Mesenteric fat pad (tissue), 1 donor: ENCODE measurements at regions not wholly inside any gene's neighbourhood (a gene's known extent, or its start where the extent isn't known, plus 50 kb on each side); places are given as distances from the start of the nearest gene placed in this dataset.

Experiments
- DNase-seq: peaks from one replicate; pipeline ENCODE4 v3.0.0-alpha.2; 2020; ENCODE audit warnings: low spot score
- donor health status: DM: yes; HTN: yes; CAD: no.

DNA sequence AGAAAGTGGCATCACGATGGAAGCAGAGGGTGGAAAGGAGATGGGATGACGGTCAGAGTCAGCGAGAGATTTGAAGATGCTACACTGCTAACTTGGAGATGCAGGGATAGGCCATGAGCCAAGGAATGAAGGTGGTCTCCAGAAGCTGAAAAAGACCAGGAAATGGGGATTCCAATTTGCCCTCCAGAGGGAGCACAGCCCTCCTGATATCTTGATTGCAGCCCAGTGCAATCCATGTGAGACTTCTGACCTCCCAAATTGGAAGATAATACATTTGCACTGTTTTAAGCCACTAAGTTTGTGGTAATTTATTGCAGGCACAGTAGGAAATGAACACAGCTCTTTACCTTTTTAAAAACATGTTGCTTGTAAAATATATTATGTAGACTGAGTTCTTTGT, 549.5 kb downstream of the VRK1 start:
- DNase-seq: no peak

DNA sequence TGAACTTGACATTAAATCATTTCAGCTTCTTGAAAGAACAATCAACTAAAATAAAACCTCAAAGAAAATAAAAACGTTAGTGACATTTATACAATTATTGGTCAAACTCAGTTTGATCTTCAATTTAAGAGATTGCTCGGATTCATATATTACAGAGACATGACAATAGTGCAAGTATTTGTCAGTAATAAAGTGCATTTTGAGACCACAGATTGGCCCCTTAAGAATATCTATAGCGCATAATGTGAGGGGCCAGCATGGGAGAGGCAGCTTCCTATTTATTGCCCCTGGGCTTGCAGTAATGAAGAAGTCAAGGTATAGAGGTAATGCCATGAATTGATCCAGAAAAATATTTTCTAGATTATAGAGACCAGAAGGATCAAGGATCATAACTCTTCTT, 552.3 kb downstream of the VRK1 start:
- no peak for DNase-seq

DNA sequence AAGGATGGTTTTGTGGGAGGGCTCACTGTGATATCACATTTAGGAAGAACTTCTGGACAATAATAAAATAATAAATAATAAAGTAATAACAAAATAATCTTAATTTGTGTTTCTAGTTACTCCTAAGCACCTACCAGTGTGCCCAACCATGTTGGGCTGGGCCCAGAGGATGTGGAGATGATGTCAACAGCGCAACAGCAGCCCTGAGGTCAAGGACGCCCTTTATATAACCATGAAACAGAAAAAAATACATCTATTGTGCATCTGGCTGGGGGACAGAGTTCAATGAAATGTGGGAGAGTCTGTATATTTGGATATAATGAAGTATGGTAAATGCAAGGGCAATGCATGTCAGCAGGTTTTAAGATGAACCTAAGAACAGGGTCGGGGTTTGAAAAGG, 552.8 kb downstream of the VRK1 start:
- DNase-seq: no peak

DNA sequence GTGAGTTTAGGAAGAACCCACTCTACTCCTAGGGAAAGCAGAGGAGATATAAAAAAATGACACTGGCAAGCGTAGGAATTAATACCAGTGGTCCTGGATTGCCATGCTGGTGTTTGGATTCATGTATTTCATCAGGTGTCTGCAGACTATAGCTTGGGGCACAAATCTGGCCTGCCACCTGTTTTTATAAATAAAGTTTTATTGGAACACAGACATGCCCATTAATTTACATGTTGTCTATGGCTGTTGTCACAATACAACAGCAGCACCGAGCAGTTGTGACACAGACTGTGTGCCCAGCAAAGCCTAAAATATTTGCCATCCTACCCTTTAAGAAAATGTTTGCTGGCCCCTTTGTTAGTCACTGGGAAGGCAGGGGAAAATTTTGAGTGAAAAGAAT, 553.2 kb downstream of the VRK1 start:
- no peak for DNase-seq

DNA sequence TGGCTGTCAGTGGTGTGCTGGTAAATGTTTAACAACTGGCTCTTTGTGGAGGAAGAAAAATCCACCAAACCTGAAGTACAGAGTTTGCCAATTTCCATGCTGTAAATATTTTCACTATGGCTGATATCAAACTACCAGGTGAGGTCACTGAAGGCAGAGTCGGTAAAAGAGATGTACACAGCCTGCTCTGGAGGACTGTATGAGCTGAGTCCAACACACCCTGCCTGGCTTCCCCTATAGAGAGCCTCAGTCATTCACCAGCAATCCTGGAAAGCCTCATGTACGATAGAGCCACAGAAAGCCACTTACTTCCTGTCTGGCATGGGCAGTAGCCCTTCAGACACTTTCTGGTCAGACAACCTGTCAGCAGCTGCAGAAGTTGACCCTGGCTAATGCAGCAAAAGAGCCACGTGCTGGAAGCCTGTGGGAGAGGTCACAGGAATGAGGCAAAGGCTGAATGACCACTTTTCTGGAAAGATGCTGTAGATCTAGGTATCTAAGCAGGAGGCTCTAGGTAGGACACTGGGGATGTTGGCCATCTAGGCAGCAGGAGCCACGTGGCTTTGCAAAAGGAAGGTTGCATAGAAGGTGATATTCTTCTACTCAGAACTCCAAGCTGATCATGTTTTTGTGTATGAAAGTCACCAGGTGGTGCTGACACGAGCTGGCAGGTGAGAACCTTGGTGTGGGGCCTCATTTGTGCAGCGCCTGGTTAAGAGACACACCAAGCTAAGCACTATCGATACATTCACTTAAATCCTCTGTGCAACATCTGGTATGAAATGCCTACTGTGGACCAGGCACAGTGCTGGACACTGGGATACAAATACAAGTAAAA, 553.9 kb downstream of the VRK1 start:
- no peak for DNase-seq

DNA sequence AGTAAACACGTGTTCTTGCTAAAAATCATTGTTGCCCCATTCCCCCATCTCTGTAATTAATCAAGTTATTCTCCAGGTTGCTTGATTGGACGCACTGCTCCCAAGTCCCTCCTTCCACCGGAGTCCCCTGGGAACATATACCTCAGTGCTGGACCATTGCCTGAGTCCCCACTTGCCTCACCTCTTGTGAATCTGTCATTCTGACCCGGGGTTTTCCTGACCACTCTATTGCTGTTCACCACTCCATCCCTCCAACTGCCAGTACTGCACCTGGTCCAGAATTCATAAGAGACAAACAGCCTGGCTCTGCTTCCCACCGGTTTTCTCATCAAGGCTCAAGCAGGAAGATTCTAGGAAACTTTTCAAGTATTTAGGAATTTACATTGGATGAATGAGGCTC, 555.9 kb downstream of the VRK1 start:
- no peak for DNase-seq

DNA sequence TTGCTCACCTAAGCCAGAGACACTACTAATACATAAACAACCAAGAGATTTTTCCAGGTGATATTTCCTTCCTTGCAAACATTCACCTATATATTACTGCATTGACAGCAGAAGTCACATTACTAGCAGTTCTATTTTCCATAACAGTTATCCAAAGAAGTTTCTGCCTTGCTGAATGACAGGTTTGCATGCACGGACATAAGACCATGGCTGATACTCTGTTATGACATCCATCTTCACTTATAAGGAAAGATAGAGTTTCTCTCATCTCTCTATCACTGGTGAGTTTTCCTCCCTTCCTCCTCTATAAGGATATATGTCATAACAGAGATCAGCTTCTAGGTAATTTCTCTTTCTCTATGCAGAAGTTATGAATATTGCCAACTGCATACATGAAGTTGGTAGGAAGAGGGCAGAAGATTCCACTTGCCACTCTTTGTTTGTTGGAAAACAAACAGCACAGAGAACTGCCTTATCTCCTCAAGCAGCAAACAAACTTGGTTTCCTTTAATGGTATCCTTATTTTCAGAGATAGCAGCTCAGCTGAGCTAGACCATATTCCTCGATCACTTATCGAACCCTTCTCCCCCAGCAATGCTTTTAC, 557.0 kb downstream of the VRK1 start:
- DNase-seq: no peak

DNA sequence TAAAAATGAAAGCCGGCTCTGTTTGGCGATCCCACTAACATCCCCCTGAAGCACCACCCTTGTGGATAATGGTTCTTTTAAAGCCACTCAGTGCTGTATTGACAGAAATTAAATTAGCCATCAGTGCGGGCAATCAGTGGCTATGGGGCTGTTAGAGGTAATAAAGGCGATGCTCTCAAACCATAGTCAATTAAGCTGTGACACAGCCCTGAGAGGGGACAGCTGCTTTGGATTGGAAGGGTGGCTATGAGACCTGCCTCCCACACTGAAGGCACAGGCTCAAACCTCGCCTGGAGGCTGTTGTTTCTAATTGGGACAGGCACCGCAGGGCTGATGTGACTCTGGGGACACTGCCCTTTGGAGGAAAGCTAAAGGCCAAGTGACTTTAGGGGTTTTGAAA, 562.2 kb downstream of the VRK1 start:
- DNase-seq: no peak

DNA sequence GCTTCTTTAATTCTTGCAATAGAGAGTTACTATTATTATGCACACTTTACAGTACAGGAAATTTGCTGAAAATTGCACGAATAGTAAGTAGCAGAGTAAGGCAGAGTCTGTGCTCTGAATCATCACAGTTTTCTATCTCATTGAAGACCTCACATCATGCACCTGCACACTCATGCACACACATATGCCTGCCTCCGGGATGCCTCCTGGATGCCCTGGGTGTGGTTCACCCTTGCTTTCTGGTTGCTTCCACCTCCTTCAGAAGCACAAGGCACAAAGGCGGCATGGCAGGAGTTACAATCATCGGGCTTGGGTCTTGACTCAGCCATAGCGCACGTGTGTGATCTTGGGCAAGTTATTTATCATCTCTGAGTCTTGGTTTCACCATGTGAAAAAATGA, 564.0 kb downstream of the VRK1 start:
- no peak for DNase-seq

DNA sequence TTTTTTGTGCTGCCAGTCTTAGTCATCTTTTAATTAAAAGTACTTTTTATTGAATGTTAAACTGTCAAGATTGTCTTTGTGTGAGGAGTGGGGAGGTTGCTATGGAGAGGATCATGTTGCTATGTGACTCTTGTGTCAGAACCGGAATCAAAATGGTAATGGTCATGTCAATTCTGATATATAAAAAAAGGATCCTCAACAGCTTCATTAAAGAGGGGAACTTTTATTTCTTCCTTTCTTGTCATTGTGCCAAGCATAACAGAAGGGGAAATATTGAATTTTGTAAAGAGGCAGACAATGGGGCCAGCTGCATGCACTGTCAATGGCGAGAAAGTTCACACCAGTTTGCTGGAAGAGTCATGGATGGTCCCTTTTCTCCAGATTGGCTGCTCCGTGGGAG, 564.8 kb downstream of the VRK1 start:
- DNase-seq: no peak

DNA sequence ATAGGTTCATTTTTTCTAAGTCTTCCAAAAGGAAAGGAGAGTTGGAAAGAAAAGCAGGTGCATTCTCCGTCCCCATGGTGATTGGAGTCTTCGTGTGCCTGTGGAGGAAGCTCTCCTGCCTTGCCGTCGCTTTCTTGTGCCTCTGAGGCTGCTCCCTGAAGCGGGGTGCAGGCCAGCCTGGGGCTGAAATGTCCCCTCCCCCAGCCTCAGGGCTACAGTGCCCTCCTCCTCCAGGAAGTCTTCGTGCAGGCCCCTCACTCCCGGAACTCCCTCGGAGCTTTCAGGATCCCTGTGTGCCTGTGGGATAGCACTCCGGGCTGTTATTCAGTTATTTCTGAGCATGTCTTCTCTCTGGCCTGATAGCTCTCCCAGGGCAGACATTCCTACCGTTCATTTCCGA, 569.2 kb downstream of the VRK1 start:
- DNase-seq: no peak

DNA sequence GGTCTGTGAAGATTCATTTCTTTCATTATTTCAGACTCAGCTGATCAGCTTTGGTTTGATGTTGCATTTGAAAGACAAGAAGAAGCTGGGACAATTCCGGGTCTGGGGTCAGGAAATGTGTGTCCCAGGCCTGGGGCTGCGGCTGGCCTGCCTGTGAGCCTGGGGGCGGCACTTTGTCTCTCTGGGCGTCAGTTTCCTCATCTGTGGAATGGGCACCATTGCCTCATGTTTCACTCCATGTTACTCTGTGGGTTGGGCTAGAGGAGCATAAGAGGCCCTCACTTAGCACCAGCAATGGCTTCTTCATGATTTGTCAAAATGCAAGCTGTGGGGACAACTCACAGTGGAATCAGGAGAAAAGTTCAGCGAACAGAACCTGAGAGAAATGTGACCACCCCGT, 570.1 kb downstream of the VRK1 start:
- no peak for DNase-seq

DNA sequence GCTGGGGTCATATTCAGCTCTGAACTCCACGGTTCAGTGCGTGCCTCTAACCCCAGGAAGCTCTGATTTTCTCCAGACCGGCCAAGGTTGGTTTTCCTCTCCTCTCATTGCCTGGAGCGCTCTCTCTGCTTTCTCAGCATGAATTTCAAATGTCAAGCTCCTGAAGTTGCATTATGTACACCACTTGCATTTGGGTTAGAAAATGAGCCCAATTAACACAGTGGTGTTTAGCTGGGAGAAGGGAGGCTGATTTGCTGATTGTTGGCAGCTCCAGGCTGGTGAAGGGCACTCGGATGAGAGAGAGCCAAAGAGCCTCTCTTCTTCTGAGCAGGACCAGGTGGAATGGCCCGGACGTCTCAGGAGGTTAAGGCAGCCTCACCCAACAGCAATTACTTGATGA, 570.9 kb downstream of the VRK1 start:
- DNase-seq: no peak

DNA sequence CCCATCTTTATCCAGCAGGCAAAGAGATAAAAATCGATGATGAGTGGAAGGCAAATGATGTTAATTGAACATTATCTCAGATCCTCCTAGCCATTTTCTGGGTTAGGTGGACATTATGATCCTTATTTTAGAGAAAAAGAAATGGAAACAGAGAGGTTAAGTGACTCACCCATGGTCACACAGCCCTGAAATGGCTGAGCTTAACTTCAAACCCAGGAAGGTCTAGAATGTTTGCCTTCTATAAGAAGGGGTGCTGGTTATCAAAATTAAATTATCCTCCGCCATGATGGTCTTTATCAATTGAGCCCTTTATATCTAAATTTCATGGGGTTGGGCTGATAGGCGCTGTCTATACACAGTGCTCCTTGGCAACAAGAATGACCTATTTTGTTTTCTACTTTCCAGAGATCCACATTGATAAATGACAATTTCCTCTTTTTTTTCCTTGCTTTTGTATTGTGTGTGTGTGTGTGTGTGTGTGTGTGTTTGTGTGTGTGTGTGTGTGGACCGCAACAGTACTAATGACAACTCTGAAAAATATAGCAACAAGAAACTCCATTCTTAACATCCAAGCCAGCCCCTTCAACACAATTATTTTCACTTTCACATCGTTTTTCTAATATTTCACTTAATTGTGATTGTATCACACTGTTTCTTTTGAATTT, 571.9 kb downstream of the VRK1 start:
- no peak for DNase-seq

DNA sequence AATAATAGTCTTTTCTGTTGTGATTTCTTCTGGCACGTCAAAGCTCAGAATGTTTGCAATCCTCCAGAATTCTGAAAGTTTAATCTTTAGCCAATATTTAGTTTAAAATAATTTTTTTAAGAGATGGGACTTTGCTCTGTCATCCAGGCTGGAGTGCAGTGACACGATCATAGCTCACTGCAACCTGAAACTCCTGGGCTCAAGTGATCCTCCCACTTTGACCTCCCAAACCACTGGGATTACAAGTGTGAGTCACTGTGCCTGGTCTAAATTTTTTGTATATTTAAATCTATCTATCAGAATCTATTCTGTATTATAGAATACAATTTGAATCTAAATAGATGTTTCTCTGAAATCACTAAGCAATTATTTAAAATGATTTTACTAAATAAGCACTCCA, 572.7 kb downstream of the VRK1 start:
- no peak for DNase-seq

DNA sequence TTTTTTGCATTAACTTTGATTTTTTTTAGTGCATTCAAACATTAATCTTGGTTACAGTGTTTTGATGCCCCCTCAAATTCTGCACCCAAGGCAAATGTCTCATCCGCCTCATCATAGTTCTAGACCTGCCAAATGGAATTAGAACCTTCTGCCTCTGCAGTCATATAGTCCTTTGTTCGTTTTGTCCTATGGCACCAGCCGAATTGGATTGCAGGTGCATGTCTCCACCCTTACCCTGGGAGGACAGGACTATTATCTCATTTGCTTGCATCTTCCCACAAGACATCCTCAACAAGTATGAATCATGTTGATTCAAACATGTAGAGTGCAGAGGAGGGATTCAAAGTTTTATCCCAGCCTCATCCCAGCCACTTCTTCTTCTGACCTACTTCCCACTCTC, 579.1 kb downstream of the VRK1 start:
- DNase-seq: no peak

DNA sequence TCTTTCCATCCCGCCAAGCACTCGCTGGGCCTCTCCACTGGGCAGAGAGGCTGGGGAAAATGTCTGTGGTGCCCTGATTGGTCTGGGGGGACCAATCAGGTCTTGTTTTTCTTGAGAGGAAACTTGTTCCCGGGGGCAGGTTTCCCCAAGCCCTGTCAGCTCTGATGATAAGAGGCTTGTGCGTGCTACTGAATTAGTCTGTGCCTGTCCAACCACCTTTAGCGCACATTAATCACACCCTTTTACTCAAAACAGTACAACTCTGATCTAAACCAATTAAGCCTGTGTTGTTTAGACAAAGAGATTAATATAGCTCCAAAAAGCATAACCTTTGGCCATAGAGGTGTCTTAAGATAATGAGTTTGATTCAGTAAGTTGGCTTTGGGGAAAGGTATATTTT, 580.4 kb downstream of the VRK1 start:
- DNase-seq: no peak

DNA sequence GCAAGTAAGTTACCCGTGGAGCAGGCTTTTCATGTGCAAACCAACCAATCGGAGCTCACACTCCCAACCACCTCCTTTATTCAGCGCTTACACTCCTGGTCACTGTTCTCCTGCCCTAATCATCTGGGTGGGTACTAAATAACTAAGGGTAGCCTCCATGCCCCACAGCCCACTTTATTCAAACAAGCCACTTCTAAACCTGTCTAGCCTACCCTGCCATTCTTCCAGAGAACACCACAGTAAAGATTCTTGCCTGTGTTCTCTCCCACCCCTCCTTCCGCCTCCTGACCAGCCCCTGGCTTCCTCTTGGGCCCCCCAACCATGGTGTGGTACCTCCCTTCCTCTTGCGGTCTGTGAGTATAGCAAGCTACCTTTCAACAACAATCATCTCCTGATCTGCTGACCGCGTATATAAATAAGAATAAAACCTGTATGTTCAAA, 581.9 kb downstream of the VRK1 start:
- no peak for DNase-seq

DNA sequence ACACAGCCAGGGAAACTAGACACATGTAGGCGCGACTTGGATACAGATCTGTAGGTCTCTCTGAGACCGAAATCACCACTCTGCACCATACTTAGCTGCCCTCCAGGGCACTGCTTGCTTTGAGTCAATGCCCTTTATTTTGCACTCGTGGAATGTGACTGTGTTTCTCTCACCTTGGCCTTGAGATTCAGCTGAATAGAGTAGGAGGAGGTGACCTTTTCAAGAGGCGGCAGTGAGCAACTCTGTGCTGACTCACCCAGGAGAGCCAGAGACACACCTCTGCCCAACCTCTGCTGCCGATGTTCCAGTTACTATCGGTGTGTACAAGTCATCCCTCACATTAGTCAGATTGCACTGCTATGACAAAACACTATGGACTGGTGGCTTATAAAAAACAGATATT, 583.4 kb downstream of the VRK1 start:
- DNase-seq: no peak

DNA sequence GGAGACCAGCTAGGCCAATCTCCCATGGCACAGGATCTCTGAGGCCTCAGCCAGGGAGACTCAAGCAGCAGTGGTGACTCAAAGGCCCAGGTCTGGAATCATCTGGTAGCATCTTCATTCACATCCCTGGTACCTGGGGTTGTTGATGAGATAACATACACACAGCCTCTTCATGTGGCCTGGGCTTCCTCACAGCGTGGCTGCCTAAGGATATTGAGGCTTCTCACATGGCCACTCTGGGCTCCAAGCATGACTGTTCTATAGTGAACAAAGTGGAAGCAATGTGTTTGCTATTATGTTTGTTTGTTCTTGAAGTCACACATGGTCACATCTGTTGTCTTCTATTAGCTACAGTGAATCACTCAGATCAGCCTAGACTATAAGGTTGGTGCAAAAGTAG, 584.1 kb downstream of the VRK1 start:
- DNase-seq: no peak

DNA sequence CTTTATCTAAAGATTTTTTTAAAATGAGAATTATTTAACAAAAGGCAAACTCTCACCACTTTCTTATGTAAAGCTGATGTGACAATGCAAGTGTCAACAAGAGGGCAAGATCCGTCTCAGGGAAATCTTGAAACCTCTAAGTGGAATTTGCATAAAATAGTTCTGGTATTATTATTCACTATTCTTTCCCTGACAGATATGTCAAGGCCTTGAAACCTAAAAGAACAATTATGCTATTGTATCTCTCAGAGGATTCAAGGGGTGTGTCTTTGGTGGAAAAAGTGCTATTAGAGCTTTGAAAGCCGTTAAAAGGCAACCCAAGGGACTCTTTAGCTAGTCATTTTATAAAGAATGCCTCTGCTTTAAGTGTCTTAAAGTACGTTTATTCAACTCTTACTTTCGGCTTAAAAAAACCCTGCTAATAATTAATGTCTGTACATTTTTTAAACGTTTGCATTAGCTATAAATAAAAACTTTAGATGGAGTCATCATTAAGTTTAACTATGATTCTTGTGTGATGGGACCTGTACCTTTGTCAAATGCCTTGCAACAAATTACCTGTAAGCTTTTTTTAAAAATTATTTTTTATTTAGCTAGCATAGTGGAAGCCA, 585.5 kb downstream of the VRK1 start:
- DNase-seq: no peak

DNA sequence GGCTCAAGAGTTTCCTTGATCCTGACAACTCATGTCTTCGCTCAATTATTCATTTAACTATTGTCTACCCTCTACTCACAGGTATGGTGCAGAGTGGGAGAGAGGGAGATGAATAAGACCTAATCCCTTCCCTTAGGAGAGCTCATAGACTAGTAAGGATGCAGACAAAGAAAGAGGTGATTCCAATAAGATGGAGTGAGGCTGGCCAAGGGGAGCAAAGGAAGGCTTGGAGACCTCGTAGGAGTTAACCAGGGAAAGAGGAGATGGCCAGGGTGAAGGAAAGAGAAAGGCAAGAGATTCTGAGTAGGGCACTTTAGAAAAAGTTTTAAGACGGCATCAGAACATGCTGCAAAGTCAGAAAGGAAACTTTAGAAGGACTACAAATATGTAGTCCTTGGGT, 588.5 kb downstream of the VRK1 start:
- DNase-seq: no peak
